ENCODE measurements at regions not wholly inside any gene's neighbourhood (a gene's known extent, or its start where the extent isn't known, plus 50 kb on each side); places are given as distances from the start of the nearest gene placed in this dataset.
"Not testable (repeated sequence)": the region's sequence is repeated elsewhere in the genome, so short reads cannot be mapped to it uniquely, and the experiment has no call there.

DNA sequence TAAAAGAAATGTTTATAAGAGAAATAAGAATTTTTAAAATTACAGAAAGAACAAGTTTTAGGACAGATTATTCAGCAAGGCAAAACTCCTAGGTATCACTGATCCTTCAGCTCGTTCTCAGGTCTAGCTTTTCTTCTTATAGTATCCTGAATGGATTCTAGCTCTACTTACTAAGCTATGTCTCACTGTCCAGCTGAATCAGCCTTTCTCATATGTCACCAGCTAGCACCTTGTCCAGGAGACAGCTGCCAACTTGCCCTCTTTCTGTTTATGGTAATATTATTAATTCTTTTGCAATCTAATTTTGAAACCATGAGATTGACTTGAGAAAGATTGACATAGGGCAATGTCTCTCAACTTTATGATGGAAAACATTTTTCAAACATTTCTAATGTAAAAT is 159.9 kb downstream of the LYPLAL1 start:
- no peak for DNase-seq (ENCODE audit: extremely low read depth in 1 of 11, low read depth in 9 of 11, low spot score in 4 of 11)

DNA sequence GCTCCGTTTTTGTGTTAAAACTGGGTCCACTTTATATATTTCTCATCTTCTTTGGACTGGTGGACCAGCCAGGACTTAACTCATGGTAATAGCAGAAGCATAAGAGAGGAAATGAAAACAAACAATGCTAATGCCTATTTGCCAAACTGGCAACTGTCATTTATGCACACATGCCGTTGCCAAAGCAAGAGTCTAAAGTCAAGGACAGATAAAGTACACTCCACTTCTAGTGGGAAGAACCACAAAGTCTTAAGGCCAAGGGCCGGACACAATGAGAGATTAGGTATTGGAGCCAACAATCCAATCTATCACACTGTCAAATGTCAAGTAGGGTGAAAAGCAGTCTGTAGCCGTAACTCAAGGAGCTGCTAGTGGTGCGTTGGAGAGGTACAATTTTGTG is 157.7 kb downstream of the LYPLAL1 start:
- no peak for DNase-seq (ENCODE audit: extremely low read depth in 1 of 11, low read depth in 9 of 11, low spot score in 4 of 11)

DNA sequence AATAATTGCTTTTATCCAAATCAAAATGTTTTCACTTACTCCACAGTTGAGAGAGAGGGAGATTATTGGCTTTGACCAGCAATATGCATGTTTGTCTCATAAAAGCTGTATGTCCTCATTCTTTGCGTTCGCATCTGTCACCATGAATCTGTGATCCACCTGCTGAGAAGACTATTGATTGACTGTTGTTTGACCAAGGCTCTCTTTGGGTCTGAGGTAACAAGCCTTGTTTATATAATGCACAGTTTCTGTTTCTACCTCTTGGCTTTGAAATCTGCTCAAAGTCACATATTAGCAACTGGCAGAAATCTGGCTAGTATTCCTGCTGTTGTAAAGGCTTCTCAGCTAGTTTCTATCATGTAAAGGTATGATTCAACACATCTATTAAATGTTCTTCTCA is 157.0 kb downstream of the LYPLAL1 start:
- no peak for DNase-seq (ENCODE audit: extremely low read depth in 1 of 11, low read depth in 9 of 11, low spot score in 4 of 11)

DNA sequence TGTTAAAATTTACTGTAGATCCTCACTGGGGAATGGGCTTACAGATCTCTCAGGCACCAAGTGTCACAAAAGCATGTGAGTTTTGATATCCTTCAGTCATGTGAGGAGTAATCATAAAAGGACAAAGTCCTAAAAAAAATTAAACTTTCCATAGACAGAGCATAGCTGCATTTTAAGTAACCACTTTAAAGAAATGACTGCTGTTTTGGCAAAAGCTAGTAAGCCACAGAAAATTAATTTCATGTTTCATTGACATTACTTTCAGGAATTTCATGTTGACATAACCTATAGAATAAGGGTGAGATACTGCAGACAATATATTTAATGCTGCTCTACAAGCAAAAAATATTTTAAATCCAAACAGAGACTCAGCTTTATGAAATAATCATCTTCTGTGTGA is 156.3 kb downstream of the LYPLAL1 start:
- DNase-seq (ENCODE audit: extremely low read depth in 1 of 11, low read depth in 9 of 11, low spot score in 4 of 11), result no peak

DNA sequence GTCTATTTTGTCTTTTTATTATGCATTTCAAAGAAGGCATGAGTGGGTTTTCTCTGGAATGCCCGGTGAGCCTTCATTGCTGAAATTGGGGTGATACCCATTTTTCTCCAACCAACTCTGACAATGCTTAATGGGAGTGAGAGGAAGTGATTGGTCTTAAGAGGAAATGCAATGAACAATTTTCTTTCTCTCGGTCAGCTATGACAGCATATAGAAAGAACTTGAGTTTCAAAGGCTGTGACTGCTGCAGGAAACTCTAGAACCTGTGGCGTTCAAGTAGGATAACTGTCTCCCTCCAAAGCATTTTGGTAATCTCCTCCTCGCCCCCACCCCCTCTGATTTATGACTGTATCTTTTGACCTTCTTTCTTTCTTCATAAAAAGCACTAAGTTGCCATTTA is 155.9 kb downstream of the LYPLAL1 start:
- DNase-seq (ENCODE audit: extremely low read depth in 1 of 11, low read depth in 9 of 11, low spot score in 4 of 11), result no peak

DNA sequence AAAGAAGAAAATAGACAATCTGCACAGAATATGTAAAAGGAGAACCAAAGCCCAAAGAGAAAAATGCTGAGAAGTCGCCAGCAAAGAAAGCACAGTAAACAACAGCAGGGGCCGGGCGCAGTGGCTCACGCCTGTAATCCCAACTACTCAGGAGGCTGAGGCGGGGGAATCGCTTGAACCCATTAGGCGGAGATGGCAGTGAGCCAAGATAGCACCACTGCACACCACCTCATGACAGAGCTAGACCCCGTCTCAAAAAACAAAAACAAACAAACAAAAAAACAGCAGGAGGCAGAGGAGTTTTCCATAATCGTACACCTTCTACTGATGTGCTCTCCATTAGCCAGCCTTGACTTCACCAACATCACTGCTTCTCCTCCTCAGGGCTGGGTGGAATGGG is 153.2 kb downstream of the LYPLAL1 start:
- no peak for DNase-seq (ENCODE audit: extremely low read depth in 1 of 11, low read depth in 9 of 11, low spot score in 4 of 11)

DNA sequence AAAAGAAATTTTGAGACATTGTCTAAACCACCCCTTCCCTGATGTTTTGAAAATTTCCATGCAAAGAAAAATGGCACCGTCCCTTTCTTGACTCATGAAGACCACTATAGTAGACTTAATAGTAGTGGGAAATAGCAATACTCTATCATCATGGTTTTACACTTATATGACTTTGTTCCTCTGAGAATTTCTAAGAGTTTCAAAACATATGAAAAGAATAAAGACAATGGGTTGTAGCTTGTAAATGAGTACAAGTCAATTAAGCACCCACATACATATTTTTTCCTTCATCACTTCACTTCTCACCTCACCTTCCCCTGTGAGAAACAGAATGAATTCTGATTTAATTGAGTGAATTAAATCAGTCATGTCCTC is 151.7 kb downstream of the LYPLAL1 start:
- no peak for DNase-seq (ENCODE audit: extremely low read depth in 1 of 11, low read depth in 9 of 11, low spot score in 4 of 11)

DNA sequence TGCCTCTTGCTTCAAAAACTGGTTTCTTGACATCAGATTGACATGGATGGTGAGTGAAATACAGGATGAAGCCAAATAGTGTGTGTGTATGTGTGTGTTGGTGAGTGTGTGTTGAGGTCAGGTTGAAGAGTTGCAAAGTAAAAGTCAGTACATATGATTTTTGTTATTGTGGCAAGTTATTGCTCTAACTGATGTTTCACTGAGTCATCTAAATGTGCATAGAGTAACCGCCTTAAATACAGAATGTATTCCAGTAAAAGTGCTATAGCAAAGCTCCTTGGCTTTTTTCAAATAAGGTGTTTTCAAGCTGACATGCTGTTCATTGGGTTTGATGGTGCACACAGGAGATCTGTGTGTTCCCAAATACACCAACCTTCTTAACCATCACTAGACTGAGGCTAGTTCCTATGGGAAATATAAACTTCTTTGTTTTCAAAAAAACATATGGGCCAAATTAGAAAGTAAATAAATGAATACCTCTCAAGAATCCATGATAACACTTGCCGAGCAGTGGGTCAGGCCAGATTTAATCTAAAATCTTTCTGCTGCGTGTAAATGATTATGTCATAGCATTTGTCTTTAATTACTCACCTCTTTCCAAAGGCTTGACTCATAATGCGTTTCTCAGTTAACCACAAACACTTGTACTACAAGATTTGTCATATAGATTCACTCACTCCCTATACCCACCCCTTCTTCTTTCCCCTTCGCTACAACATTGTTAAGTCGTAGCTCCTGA is 151.1 kb downstream of the LYPLAL1 start:
- no peak for DNase-seq (ENCODE audit: extremely low read depth in 1 of 11, low read depth in 9 of 11, low spot score in 4 of 11)

DNA sequence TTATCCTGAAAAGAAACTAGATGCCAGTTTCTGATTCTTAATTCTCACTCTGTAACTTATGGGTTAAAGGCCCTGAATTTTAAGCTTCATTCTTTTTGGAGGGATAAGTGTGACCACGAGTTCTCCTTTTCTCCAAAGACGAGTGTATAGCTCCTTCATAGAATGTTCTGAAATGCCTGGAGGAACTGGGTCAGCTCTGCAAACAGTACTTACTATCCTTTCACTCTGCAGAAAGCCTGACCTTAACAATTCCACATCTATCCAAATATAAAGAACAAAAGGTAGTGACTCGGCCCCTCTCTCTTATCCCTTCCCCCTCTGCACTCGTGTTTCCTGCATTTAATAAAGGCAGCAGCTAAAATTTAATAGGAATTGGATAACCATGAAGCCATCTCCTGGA is 150.5 kb downstream of the LYPLAL1 start:
- no peak for DNase-seq (ENCODE audit: extremely low read depth in 1 of 11, low read depth in 9 of 11, low spot score in 4 of 11)

DNA sequence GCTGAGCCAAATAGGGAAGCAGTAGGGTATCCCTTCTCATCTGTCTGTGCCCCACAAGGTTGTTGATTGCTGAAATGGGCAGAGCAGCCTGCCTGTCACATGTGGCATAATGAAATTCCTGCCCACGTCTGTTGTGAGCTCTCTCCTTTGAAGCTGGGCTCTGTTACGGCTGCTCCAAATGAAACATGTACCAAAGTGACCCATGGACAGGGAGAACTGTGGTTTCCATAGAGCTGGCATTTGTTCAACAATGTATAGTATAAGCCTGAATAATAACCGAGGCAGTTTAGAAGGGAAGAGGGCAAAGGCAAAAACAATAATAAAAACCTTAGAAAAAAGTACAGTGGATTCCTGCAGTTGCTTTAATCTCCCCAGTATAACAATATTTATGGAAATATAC is 149.7 kb downstream of the LYPLAL1 start:
- DNase-seq (ENCODE audit: extremely low read depth in 1 of 11, low read depth in 9 of 11, low spot score in 4 of 11), result no peak

DNA sequence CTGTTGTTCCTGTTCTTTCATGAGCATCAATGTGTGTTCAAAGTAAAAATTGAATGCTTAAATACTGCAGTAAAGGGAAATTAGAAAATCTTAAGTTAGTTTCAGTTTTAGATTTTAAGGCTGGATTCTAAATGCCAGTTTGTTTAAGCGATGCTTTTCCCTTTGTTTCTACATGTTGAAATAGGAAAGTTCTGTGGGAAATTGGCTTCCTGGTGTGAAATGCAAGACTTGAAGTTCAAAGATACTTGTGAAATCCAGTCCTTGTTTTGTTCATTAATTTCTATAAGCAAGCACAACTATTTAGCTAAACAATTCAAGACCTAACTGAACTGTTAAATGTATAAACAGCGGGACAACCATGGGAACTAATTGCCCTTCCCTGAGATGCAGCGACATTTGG is 149.1 kb downstream of the LYPLAL1 start:
- DNase-seq (ENCODE audit: extremely low read depth in 1 of 11, low read depth in 9 of 11, low spot score in 4 of 11), result no peak

DNA sequence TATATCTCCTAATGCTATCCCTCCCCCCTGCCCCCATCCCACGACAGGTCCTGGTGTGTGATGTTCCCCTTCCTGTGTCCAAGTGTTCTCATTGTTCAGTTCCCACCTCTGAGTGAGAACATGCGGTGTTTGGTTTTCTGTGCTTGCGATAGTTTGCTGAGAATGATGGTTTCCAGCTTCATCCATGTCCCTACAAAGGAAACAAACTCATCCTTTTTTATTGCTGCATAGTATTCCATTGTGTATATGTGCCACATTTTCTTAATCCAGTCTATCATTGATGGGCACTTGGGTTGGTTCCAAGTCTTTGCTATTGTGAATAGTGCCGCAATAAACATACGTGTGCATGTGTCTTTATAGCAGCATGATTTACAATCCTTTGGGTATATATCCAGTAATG is 146.9 kb downstream of the LYPLAL1 start:
- DNase-seq (ENCODE audit: extremely low read depth in 1 of 11, low read depth in 9 of 11, low spot score in 4 of 11), result not testable (repeated sequence)

DNA sequence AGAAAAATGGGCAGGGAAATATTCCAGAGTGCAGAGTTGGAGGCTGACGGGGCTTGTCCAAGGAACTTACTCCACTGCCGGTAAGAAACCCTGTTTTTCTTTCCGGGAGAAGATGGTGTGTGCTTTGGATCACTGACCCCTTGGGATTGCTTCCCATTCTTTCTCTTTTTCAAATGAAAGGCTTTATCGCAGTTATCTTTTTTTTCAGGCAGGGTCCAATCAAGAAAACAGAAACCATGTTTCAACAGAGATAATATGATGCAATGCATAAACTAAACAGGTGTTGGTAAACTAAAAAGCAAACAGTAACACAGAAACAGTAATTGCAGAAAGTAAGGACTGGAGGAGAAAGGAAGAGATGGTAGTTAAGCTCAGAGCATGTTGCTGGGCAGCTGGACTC is 145.1 kb downstream of the LYPLAL1 start:
- DNase-seq (ENCODE audit: extremely low read depth in 1 of 11, low read depth in 9 of 11, low spot score in 4 of 11), result no peak

DNA sequence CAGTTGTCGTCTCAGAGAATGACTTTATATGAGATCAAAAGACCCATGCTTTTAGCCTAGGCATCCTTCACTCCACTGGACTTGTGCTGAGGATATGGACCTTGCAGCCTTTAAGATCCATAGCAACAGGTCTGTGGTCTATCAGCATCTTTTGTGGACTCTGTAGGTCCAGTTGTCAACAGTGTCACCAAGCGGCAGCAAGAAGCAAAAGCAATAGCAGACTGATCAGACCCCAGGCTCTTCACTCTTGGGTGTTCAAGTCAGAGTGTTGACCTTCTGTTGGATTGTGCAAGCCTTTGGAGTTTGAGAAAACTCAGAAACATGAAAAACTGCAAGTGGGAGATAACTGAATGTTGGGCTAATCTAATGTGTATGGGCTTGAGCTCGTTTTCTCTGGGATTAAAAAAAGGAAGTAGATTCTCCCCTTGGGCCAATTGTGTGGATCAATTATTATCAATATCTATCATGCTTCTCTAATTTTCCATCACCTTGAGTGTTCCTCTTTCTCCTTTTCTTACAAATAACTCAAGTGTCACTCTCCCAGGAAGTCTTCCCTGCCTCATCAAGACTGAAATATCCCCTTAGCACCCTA is 144.2 kb downstream of the LYPLAL1 start:
- no peak for DNase-seq (ENCODE audit: extremely low read depth in 1 of 11, low read depth in 9 of 11, low spot score in 4 of 11)

DNA sequence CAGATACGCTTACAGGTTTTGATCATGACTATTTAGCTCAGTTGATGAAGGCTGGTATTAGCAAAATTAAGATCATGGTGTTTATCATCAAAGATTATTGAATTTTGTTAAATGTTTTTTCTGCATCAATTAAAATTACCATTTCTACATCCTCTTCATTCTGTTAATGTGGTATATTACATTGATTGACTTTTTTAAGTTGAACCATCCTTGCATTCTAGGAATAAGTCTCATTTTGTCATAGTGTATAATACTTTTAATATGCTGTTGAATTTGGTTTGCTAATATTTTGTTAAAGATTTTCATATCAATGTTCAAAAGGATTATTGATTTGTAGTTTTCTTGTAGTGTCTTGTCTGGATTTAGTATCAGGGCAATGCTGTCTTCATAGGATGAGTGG is 142.4 kb downstream of the LYPLAL1 start:
- no peak for DNase-seq (ENCODE audit: extremely low read depth in 1 of 11, low read depth in 9 of 11, low spot score in 4 of 11)

DNA sequence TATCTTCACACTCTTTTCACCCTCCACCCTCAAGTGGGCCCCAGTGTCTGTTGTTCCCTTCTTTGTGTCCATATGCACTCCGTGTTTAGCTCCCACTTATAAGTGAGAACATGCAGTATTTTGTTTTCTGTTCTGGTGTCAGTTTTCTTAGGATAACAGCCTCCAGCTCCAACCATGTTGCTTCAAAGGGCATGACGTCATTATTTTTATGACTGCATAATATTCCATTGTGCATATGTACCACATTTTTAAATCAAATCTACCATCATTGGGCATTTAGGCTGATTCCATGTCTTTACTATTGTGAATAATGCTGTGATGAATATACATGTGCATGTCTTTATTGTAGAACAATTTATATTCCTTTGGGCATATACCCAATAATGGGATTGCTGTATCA is 140.3 kb downstream of the LYPLAL1 start:
- no peak for DNase-seq (ENCODE audit: extremely low read depth in 1 of 11, low read depth in 9 of 11, low spot score in 4 of 11)

DNA sequence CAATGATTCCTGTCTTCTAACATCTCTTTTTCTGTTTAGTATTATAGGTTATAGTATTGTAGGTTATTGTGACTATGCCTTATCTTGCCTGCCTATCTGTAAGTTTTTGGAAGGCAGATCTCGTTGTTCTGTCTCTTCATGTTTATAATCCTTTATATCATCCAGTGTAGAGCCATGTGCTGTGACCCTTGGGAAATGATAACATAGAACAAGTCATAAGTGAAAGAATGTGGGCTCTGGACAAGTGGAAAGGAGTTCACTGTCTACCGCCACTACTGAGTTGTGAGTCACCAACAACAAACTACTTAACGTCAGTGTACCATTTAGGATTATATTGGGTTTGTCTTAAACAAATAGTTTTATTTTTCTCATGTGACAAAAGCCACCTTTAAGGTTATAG is 139.3 kb downstream of the LYPLAL1 start:
- DNase-seq (ENCODE audit: extremely low read depth in 1 of 11, low read depth in 9 of 11, low spot score in 4 of 11), result no peak

DNA sequence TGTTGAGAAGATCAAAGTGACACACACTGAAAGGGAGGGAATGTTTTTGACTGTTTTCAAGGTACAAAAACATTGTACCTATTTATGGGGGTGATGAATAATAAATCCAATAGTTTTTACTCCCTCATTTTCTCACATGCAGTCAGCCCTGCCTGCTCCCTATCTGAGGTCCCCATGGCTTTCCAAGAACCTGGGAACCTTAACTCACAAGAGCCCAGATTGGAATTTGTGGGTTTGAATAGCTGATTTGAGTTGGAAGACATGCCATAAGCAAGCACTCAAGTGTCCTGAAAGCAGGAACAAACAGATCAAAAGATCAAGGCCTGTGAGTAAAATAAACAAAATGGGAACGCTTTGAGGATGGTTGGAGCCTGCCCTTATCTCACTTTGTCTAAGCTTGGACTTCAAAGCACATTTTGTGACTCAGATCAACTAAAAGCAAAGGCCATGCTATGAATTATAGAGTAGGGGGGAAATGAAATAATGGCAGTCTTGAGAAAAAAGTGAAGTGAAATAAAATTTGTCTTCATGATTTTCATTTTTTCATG is 136.6 kb downstream of the LYPLAL1 start:
- DNase-seq (ENCODE audit: extremely low read depth in 1 of 11, low read depth in 9 of 11, low spot score in 4 of 11), result no peak

DNA sequence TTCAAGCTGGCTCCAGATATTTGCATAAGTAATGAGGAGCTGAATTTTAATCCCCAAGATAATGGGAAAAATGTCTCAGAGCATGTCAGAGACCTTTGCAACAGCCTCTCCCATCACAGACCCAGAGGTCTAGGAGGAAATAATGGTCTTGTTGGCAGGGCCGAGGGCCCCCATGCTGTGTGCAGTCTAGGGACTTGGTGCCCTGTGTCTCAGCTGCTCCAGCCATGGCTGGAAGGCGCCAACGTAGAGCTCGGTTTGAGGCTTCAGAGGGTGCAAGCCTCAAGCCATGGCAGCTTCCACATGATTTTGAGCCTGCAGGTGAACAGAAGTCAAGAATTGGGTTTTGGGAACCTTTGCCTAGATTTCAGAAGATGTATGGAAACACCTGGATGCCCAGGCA is 134.7 kb downstream of the LYPLAL1 start:
- no peak for DNase-seq (ENCODE audit: extremely low read depth in 1 of 11, low read depth in 9 of 11, low spot score in 4 of 11)

DNA sequence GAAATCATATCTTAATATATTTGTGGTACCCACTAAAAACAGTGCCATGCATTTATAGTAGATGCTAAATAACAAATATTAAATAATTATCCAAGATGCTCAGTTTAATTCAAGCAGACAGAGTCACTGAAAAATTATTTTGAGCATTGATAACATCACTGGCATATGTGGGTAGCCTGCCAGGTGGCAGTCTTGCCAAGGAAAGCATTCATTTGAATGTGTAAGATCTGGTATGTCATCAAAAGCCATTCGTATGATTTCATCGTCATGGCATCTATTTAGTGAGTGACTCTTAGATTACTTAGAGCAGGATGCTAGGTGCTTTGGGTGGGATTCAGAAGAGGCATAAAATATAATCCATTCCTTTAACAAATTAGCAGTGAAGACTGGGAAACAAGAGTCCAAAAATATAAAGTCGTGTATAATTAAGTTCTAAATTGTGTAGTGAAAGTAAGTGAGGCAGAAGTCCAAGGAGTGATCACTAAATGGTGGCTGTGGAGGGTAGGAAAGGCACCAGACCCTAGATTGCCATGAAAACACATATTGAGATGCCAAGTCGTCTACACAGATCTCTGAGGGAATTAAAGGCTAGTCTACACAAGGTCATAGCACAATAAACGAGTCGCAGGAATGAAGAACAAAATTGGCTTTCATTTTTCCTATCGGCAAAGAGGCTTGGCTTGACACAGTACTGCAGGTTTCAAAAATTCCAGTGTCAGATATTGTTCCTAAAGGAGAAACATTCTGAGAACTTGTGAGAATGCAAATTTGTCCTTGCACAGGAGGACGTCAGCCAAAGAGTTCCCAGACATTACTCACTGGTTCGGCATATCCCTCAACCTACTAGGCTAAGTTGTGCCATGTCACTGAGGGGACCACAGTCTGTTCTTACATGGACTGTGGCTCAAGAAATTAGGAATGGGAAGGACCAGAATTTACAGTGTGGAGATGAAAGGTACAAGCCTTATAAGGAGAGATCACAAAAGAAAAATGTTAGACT is 130.8 kb downstream of the LYPLAL1 start:
- no peak for DNase-seq (ENCODE audit: extremely low read depth in 1 of 11, low read depth in 9 of 11, low spot score in 4 of 11)
